ENCODE measurements at regions not wholly inside any gene's neighbourhood (a gene's known extent, or its start where the extent isn't known, plus 50 kb on each side); places are given as distances from the start of the nearest gene placed in this dataset.

DNA sequence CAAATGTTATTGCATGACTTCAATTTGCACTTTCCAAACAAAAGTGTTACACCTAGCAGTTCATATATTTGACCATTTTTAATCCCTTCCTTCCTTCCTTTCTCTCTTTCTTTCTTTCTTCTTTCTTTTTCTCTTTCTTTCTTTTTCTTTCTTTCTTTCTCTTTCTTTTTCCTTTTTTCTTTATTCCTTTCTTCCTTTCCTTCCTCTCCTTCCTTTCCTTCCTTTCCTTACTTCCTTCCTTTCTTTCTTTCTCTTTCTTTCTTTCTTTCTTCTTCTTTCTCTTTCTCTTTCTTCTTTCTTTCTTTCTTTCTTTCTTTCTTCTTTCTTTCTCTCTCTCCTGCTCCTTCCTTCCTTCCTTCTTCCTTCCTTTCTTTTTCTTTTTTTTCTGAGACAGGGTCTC lies 146.7 kb upstream of the ALKAL2 start:
- BruUV-seq (replicated peaks), result no TSS peak
- H3K4me3 ChIP-seq (replicated peaks in 1 of 2; ENCODE audit: low read depth in 1 of 2, low read length in 2 of 2), result no peak overlapping the region
- intact Hi-C loops (cut with micrococcal nuclease), result no loop called here
- POLR2A ChIA-PET, result no interaction called here
- no peak overlapping the region for H3K9ac ChIP-seq (ENCODE audit: low read length)
- no peaks in the 10 kb centered on the region for H4K20me1 ChIP-seq (ENCODE audit: insufficient read depth)
- no peaks in the 10 kb centered on the region for H3K79me2 ChIP-seq (ENCODE audit: insufficient read depth, low read length)
- ATAC-seq, result no peak
- H2AFZ ChIP-seq (ENCODE audit: low read depth, low read length, poor library complexity, severe bottlenecking), result no peak overlapping the region
- peaks cover 13% of the 10 kb centered on the region; the same call in 1 of the 2 replicates for H3K27me3 ChIP-seq (ENCODE audit: insufficient read depth, low read length)
- H3K36me3 ChIP-seq (ENCODE audit: control insufficient read depth in 1 of 2, insufficient read depth in 2 of 2, low read length in 2 of 2), result no peaks in the 10 kb centered on the region
- H3K4me1 ChIP-seq (ENCODE audit: control insufficient read depth in 1 of 2, insufficient read depth in 2 of 2, low read length in 2 of 2), result peaks cover 0 to 3% of the 10 kb centered on the region in 2 experiments; a peak in 1 of 4 replicates
- CTCF ChIA-PET, result no interaction called here
- no peak overlapping the region for H3K27ac ChIP-seq (ENCODE audit: low read depth, low read length)
- RAD21 ChIA-PET (ENCODE audit: low non-redundant PET in 1 of 2, low total read pairs in 2 of 2, uncharacterized antibody in 2 of 2, unreplicated experiment in 2 of 2), result no interaction called here
- no peak for DNase-seq (ENCODE audit: low read depth, low spot score)
- no peaks in the 10 kb centered on the region for H3K9me3 ChIP-seq (ENCODE audit: control insufficient read depth in 1 of 2, insufficient read depth in 1 of 2, low read depth in 1 of 2, low read length in 2 of 2)
- TF ChIP-seq ELF1 (IDR thresholded peaks at IDR 0.05; ENCODE audit: borderline replicate concordance, low read depth) (no peak), POLR2AphosphoS5 (IDR thresholded peaks at IDR 0.05; ENCODE audit: low read depth, low read length) (no peak), SIN3A (IDR thresholded peaks at IDR 0.05; ENCODE audit: low read depth) (no peak), CEBPB (IDR thresholded peaks at IDR 0.05; ENCODE audit: low read depth) (no peak), EZH2 (IDR thresholded peaks at IDR 0.05) (no peak), EGR1 (IDR thresholded peaks at IDR 0.05; ENCODE audit: low read depth) (no peak), ZFX (IDR thresholded peaks at IDR 0.05) (no peak), EZH2phosphoT487 (IDR thresholded peaks at IDR 0.05; ENCODE audit: borderline replicate concordance) (no peak), POLR2A (IDR thresholded peaks at IDR 0.05; ENCODE audit: borderline replicate concordance, extremely low read depth, insufficient read depth, insufficient read length) (no peak), JUND (IDR thresholded peaks at IDR 0.05) (no peak), CTCF (IDR thresholded peaks at IDR 0.05 in 2 of 3, conservative IDR thresholded peaks at IDR 0.05 in 1 of 3; ENCODE audit: borderline replicate concordance in 1 of 3, insufficient read depth in 1 of 3, low read depth in 2 of 3, low read length in 2 of 3) (no peak), ZNF274 (IDR thresholded peaks at IDR 0.05; ENCODE audit: low read depth, low read length) (no peak), RAD21 (IDR thresholded peaks at IDR 0.05; ENCODE audit: low read depth) (no peak), SP1 (IDR thresholded peaks at IDR 0.05; ENCODE audit: low read depth) (no peak), SRF (IDR thresholded peaks at IDR 0.05; ENCODE audit: low read depth) (no peak), ATF3 (IDR thresholded peaks at IDR 0.05) (no peak), CBX3 (IDR thresholded peaks at IDR 0.05; ENCODE audit: low read depth) (no peak)
- TF ChIP-seq, protein P1, sequence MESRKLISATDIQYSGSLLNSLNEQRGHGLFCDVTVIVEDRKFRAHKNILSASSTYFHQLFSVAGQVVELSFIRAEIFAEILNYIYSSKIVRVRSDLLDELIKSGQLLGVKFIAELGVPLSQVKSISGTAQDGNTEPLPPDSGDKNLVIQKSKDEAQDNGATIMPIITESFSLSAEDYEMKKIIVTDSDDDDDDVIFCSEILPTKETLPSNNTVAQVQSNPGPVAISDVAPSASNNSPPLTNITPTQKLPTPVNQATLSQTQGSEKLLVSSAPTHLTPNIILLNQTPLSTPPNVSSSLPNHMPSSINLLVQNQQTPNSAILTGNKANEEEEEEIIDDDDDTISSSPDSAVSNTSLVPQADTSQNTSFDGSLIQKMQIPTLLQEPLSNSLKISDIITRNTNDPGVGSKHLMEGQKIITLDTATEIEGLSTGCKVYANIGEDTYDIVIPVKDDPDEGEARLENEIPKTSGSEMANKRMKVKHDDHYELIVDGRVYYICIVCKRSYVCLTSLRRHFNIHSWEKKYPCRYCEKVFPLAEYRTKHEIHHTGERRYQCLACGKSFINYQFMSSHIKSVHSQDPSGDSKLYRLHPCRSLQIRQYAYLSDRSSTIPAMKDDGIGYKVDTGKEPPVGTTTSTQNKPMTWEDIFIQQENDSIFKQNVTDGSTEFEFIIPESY (IDR thresholded peaks at IDR 0.05; ENCODE audit: extremely low read depth, insufficient replicate concordance, low read length), result no peak
- TF ChIP-seq, protein P2, sequence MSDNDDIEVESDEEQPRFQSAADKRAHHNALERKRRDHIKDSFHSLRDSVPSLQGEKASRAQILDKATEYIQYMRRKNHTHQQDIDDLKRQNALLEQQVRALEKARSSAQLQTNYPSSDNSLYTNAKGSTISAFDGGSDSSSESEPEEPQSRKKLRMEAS (IDR thresholded peaks at IDR 0.05), result no peak
- TF ChIP-seq, protein P3, sequence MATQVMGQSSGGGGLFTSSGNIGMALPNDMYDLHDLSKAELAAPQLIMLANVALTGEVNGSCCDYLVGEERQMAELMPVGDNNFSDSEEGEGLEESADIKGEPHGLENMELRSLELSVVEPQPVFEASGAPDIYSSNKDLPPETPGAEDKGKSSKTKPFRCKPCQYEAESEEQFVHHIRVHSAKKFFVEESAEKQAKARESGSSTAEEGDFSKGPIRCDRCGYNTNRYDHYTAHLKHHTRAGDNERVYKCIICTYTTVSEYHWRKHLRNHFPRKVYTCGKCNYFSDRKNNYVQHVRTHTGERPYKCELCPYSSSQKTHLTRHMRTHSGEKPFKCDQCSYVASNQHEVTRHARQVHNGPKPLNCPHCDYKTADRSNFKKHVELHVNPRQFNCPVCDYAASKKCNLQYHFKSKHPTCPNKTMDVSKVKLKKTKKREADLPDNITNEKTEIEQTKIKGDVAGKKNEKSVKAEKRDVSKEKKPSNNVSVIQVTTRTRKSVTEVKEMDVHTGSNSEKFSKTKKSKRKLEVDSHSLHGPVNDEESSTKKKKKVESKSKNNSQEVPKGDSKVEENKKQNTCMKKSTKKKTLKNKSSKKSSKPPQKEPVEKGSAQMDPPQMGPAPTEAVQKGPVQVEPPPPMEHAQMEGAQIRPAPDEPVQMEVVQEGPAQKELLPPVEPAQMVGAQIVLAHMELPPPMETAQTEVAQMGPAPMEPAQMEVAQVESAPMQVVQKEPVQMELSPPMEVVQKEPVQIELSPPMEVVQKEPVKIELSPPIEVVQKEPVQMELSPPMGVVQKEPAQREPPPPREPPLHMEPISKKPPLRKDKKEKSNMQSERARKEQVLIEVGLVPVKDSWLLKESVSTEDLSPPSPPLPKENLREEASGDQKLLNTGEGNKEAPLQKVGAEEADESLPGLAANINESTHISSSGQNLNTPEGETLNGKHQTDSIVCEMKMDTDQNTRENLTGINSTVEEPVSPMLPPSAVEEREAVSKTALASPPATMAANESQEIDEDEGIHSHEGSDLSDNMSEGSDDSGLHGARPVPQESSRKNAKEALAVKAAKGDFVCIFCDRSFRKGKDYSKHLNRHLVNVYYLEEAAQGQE (IDR thresholded peaks at IDR 0.05; ENCODE audit: low read depth), result no peak
- no peak overlapping the region for H3K4me2 ChIP-seq (ENCODE audit: low read length)
- H3K9me2 ChIP-seq (ENCODE audit: insufficient read depth), result no peaks in the 10 kb centered on the region

Measured in HCT116 (cell line).